ENCODE measurements at regions not wholly inside any gene's neighbourhood (a gene's known extent, or its start where the extent isn't known, plus 50 kb on each side); places are given as distances from the start of the nearest gene placed in this dataset.

DNA sequence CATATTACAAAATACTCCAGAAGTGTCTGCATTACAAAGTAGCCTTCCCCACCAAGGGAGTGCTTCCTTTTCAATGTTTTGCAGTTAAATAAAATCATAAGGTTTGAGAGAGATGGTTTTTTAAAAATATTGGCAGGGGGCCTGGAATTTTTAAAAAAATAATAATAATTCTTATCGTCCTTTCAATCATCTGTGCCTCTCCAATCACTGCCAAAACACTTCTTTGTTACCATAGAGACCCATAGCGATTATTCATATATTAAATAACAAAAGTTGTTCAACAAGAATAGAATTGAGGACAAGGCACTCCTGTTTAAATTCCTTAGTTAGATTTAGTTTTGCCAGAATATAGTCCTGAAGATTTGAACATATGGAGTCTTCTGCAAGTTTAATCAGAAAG lies 203.1 kb downstream of the FAT4 start:
- no peak for DNase-seq

- no peak for DNase-seq
Observed at GRCh38 chr4:125518281-125518680, 203.5 kb downstream of the FAT4 start.

- no peak for DNase-seq
Observed at GRCh38 chr4:125519371-125520146, 204.8 kb downstream of the FAT4 start.

DNA sequence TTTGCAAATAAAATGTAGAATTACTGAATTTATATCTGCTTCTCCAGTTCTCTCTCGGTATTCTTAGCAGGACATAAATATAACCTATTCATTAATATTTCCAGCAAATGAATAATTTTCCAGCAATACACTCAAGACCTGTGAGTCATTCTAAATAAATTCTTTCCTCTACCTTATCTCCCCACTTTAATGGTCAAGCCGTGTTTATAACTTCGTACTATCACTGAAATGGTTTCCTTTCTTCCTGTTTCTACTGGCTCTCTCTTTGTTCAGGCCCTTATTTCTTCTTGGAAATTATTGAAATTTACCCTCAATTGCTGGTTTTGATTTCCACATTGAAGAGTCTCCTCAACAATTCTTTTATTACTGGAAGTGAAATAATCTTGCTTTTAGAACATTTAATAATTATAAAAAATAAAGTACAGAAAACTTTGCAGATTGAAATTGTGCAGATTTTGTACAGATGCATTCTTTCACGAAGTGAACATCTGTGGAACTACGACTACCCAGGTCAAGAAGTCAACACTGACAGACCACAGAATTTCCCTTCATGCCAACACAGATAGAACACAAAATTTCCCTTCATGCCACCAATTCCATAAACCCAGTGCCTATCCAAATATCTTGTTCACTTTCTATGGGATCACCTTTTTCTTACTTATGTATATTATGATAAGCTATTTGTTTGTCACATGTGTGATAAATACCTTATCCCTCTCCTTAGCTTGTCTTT lies 205.7 kb downstream of the FAT4 start:
- DNase-seq = no peak

DNA sequence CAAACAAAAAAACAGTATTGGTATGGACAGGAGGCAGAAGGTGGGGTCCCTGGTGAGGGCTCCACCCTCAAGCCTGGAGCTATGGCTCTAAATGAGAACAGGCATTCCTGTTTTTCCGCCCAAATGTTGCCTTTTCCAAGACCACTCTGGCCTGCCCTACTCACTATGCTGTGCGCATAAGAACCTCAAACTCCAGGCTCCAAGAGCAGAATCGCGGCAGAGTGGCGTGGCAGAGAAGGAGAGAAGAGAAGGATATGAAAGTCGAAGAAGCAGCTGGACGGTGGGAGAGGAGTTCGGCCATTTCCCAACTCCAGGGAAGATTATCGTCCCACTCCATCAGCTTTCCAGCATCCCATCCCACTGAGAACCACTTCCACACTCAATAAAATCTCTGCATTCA lies 207.8 kb downstream of the FAT4 start:
- DNase-seq = no peak

- DNase-seq = no peak
Observed at GRCh38 chr4:125522992-125523391, 208.2 kb downstream of the FAT4 start.

GRCh38 chr4:125526420-125526819 lies 211.7 kb downstream of the FAT4 start:
- DNase-seq = no peak

- DNase-seq = no peak
Observed at GRCh38 chr4:125527681-125528080, 212.9 kb downstream of the FAT4 start.

- DNase-seq = no peak
Observed at GRCh38 chr4:125529071-125529470, 214.3 kb downstream of the FAT4 start.

DNA sequence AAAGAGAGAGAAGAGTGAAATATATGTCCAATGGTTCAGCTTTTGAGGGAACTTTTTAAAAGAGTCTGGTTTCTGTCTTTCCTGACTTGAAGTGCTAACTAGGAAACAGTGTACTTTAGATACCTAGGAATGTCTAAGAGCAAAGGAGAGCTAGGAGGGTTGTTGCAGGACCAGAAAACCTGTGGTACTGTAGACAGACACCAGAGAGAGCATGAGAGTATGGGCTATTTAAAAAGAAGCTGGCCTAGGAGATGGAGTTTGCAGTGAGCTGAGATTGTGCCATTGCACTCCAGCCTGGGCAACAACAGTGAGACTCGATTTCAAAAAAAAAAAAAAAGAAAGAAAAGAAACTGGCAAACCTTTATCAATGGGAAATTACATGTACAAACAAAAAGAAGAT lies 223.9 kb downstream of the FAT4 start:
- no peak for DNase-seq

DNA sequence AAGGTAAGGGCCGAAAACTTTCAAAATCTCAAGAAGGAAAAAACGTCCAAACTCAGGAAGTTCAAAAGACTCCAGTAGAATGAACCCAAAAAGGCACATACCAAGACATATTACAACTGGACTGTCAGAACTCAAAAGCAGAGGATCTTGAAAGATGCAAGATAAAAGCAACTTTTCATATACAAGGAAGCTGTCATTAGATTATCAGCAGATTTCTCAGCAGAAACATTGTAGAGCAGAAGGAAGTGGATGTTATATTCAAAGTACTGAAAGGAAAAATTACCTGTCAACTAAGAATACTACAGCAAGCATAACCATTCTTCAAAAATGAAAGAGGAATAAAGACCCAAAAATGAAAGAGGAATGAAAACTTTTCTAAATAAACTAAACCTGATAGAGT lies 224.9 kb downstream of the FAT4 start:
- no peak for DNase-seq

DNA sequence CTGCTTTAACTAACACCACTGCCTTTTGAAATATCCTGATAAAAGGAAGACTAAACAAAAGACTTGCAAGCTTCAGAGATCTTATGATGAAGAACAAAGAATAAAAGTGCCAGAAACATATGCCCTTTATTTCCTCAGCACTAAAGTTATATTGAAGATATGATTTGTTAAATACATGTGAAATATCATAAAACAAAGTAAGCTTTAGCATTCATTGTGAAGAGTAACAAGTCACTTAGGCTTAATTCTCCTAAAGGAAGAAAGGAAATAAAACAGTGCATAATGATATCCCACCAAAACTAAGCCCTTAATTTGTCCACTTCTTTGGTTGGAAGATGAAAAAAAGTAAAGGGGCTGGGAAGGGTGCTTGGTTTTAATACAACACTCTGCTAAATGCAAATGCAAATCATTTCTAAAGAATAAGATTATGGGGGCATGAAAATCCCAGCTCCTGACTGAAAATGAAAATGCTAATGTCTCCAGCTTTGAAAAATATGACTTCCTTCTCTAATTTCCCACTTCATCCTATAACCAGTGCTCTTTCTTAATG lies 227.2 kb downstream of the FAT4 start:
- DNase-seq = no peak

DNA sequence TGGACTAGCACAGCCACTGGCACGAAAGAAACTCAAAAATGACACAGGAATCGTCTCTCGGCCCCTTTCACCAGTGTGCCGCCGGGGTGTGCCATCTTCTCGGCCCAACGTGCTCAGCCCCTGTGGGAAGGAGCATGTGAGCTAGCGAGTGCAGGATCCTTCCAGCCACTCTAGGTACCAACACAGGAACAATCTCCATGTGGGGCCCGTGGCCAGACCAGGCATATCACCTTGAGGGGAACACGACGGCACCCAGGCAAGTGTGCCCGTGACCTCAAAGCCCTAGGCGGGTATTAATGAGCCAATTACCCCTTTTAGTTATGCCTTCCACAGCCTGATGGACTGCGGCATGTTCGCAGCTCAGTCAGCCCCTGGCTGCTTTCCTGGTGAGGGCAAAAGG lies 231.5 kb downstream of the FAT4 start:
- DNase-seq = no peak

DNA sequence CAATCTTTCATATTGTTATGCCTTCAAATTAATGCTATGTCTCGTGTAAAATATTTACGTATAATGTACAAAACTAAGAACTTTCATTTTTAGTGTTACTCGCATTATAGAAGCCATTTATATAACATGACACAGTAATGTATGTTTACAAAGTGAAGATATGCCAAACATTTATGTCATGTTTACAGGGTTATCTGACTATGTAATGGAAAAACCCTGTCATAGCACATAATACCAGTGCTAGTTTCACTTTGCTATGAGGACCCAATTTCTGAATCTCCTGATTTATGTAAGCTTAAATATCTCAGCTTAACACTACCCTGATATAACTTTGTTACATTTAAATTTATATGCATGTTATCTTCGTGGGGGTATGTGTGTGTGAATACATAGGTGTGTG lies 233.1 kb downstream of the FAT4 start:
- DNase-seq = no peak

GRCh38 chr4:125550769-125551168 lies 236.0 kb downstream of the FAT4 start:
- DNase-seq = no peak

GRCh38 chr4:125551466-125551865 lies 236.7 kb downstream of the FAT4 start:
- DNase-seq = no peak

DNA sequence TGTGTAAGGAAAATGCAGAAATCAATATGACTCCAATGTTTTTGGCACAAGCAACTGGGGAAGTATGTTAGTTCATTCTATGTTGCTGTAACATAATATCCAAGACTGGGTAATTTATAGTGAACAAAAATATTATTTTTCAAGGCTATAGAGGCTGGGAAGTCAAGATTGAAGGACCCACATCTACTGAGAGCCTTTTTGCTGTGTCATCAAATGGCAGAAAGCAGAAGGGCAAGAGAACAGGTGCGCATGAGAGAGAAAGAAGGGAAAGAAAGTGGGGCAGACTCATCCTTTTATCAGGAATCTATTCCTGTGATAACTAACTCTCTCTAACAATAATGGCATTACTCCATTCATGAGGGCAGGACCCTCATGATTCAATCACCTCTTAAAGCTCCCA lies 237.2 kb downstream of the FAT4 start:
- no peak for DNase-seq

DNA sequence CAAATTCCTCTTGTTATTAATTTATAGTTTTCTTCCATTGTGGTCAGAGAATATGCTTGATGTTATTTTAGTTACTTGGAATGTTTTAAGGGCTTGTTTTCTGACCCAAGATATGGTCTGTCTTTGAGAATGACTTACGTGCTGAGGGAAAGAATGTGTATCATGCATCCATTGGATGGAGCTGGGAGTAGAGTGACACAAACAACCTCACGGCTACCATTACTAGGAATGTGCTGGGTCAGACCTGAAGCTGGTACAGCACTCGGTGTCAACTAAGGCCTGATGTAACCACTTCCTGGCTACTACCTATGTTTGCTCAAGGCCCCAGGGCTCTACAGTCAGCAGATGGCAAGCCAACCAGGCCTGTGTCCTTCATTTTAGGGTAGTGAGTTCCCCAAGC lies 257.8 kb downstream of the FAT4 start:
- no peak for DNase-seq

DNA sequence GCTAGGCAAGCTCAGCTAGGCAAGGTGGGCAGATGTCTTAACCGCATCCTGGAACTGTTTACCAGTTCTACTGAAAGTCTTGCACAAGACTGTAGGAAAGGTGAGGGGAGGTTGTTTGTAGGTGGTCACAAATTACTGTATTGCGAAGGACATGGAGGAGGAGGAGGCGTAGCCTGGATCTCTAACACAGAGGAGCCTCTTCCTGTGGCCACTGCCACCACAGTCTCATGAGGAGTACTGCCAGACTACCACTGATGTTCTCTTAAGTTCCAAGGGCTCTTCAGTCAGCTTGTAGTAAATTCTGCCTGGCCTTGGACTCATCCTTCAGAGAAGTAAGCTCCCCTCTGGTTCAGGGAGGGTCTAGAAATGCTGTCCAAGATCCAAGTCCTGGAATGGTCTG lies 258.6 kb downstream of the FAT4 start:
- DNase-seq = no peak

- DNase-seq = no peak
Observed at GRCh38 chr4:125573786-125574185, 259.0 kb downstream of the FAT4 start.

- no peak for DNase-seq
Observed at GRCh38 chr4:125582302-125582701, 267.5 kb downstream of the FAT4 start.

DNA sequence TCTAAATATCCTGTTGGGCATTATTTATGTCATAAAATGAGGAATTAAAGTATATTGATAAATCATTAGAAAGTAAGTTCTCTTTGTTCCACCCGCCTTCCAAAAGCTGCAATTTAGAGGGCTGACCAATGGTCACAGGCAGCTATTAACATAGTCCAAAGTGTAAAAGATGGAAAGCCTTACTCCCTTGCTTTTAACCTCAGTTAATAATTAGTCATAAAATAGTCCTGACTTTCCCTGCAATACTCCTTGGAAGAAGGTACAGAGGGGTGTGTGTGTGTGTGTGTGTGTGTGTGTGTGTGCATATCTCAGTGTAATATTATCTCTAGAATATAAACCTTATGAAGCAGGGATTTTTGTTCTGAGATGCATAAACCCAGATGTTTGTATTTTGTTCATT lies 275.4 kb downstream of the FAT4 start:
- DNase-seq = no peak

DNA sequence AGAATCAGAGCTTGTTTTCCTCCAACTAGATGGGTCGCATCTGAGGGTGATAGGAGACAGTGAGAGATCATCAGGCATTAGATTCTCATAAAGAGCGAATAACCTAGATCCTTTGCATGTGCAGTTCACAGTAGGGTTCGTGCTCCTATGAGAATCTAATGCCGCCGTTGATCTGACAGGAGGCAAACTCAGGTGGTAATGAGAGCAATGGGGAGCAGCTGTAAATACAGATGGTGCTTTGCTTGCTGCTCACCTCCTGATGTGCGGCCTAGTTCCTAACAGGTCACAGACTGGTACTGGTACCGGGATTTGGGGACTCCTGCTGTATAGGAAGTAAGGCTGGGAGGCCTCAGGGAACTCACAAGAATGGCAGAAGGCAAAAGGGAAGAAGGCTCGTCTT lies 276.5 kb downstream of the FAT4 start:
- DNase-seq = no peak

- no peak for DNase-seq
Observed at GRCh38 chr4:125594056-125594602, 279.4 kb downstream of the FAT4 start.

Measured in suppressor macrophage treated with lipopolysaccharide for 1 hour (primary cell).